ENCODE measurements at regions not wholly inside any gene's neighbourhood (a gene's known extent, or its start where the extent isn't known, plus 50 kb on each side); places are given as distances from the start of the nearest gene placed in this dataset.

DNA sequence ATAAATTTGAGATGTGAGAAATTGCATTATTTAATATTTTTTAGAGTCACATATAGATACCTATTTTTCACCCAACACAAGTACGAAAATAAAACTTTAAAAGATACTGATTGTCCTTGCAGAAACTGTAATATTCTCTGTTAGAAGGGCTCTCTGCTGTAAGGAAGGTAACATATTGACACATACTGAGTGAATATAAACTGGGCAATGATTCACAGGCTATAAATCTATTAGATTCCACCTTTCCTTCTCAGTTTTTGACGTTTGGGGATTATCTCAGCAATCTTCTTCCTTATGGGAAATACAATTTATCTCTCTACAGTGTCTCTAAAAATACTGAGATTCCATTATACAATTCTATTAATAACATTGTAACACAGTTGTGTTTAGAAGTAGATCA is 229.1 kb upstream of the MAP2 start:
- no peak for TF ChIP-seq EZH2 (IDR thresholded peaks at IDR 0.05; ENCODE audit: low read length)
- TF ChIP-seq, protein P1, sequence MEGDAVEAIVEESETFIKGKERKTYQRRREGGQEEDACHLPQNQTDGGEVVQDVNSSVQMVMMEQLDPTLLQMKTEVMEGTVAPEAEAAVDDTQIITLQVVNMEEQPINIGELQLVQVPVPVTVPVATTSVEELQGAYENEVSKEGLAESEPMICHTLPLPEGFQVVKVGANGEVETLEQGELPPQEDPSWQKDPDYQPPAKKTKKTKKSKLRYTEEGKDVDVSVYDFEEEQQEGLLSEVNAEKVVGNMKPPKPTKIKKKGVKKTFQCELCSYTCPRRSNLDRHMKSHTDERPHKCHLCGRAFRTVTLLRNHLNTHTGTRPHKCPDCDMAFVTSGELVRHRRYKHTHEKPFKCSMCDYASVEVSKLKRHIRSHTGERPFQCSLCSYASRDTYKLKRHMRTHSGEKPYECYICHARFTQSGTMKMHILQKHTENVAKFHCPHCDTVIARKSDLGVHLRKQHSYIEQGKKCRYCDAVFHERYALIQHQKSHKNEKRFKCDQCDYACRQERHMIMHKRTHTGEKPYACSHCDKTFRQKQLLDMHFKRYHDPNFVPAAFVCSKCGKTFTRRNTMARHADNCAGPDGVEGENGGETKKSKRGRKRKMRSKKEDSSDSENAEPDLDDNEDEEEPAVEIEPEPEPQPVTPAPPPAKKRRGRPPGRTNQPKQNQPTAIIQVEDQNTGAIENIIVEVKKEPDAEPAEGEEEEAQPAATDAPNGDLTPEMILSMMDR (optimal IDR thresholded peaks at IDR 0.05 in 1 of 3, IDR thresholded peaks at IDR 0.05 in 1 of 3, conservative IDR thresholded peaks at IDR 0.05 in 1 of 3; ENCODE audit: extremely low read depth in 1 of 3, insufficient read depth in 2 of 3, low read length in 3 of 3): no peak

Data from keratinocyte (primary cell).